GM23248 (cell line): ENCODE measurements at regions not wholly inside any gene's neighbourhood (a gene's known extent, or its start where the extent isn't known, plus 50 kb on each side); places are given as distances from the start of the nearest gene placed in this dataset.
"Not testable (repeated sequence)": the region's sequence is repeated elsewhere in the genome, so short reads cannot be mapped to it uniquely, and the experiment has no call there.

Source experiments
- DNase-seq: peaks from one replicate; pipeline ENCODE4 v3.0.0-alpha.2; 2015
- H2AFZ ChIP-seq: fragments of 200-600 bp; sonication (generic); 2 replicates; pipeline ENCODE4 v1.6.1; 2016; ENCODE audit warnings: antibody characterized with exemption
- H3F3A ChIP-seq: fragments of 200-600 bp; sonication (generic); 2 replicates; pipeline ENCODE4 v1.6.1; 2016; ENCODE audit warnings: mild to moderate bottlenecking, antibody characterized with exemption, mixed run types; ENCODE audit not compliant: insufficient read depth
- H3K27ac ChIP-seq: fragments of 200-600 bp; sonication (generic); 2 replicates; pipeline ENCODE4 v1.5.1; 2016; ENCODE audit warnings: mild to moderate bottlenecking
- H3K27me3 ChIP-seq: fragments of 200-600 bp; sonication (generic); replicated peaks from 2 replicates; pipeline ENCODE4 v1.6.1; 2016; ENCODE audit warnings: mild to moderate bottlenecking; ENCODE audit not compliant: insufficient read depth
- H3K36me3 ChIP-seq: fragments of 200-600 bp; sonication (generic); 2 replicates; pipeline ENCODE4 v1.6.1; 2016; ENCODE audit warnings: low read depth, mild to moderate bottlenecking
- H3K4me1 ChIP-seq: fragments of 200-600 bp; sonication (generic); 2 replicates; pipeline ENCODE4 v1.6.1; 2016; ENCODE audit warnings: mild to moderate bottlenecking; ENCODE audit not compliant: insufficient read depth
- H3K4me2 ChIP-seq: fragments of 200-600 bp; sonication (generic); one replicate; pipeline ENCODE4 v1.6.1; 2016; ENCODE audit warnings: mild to moderate bottlenecking; ENCODE audit not compliant: unreplicated experiment
- H3K4me3 ChIP-seq: fragments of 200-600 bp; sonication (generic); 2 replicates; pipeline ENCODE4 v1.5.1; 2016; ENCODE audit warnings: mild to moderate bottlenecking
- H3K79me2 ChIP-seq: fragments of 200-600 bp; sonication (generic); 2 replicates; pipeline ENCODE4 v1.6.1; 2016; ENCODE audit warnings: mild to moderate bottlenecking; ENCODE audit not compliant: insufficient read depth
- H3K9ac ChIP-seq: fragments of 200-600 bp; sonication (generic); 2 replicates; pipeline ENCODE4 v1.6.1; 2016; ENCODE audit warnings: mild to moderate bottlenecking
- H3K9me2 ChIP-seq: fragments of 200-600 bp; sonication (generic); 2 replicates; pipeline ENCODE4 v1.6.1; 2016; ENCODE audit warnings: mixed run types, mild to moderate bottlenecking, moderate library complexity; ENCODE audit not compliant: insufficient read depth
- H3K9me3 ChIP-seq: fragments of 200-600 bp; sonication (generic); one replicate; pipeline ENCODE4 v1.6.1; 2017; ENCODE audit warnings: low read depth
- H4K20me1 ChIP-seq: fragments of 200-600 bp; sonication (generic); 2 replicates; pipeline ENCODE4 v1.6.0; 2016; ENCODE audit not compliant: insufficient read depth
- EZH2 ChIP-seq: fragments of 200-600 bp; sonication (generic); IDR thresholded peaks from 2 replicates; pipeline ENCODE4 v1.6.1; 2018; ENCODE audit warnings: antibody characterized with exemption, mild to moderate bottlenecking; ENCODE audit not compliant: insufficient read depth, poor library complexity, severe bottlenecking
- EZH2phosphoT487 ChIP-seq: fragments of 200-600 bp; sonication (generic); IDR thresholded peaks from 2 replicates; pipeline ENCODE4 v1.6.1; 2018; ENCODE audit warnings: antibody characterized with exemption, moderate library complexity, mild to moderate bottlenecking, low read depth; ENCODE audit not compliant: insufficient read depth
- WGBS, 2 experiments: methylation state at CpG; one replicate each; pipeline ENCODE4 v1.1.6; 2015 to 2017; ENCODE audit warnings: low lambda C conversion rate in 2 of 2, low coverage in 1 of 2; ENCODE audit errors: missing lambda C conversion rate in 2 of 2; 5-methylcytosine and 5-hydroxymethylcytosine counted together
- in situ Hi-C: fragments of 300-500 bp; cut with MboI; formaldehyde crosslinking; loops from 2 replicates; pipeline ENCODE4 v1.15.0; 2020

DNA sequence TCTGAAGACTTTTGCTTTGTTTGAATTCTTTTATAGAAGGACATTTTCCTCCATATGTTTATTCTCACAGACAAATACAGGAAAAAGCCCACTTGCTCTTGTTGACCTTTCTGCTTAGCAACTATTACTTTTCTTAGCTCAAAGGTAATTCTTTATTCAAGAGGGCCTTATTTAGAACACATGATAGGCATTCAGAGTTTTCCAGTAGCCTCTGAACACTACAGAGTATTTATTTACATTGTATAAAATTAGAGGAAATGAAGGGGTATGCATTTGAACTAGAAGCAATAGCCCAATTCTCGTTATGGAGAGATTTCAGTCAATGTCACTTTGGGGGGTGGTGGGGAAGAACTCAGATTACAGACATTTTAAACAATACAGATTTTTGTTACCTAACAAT lies 581.7 kb downstream of the KCNJ2 start:
- 44 to 63% methylated on average over 1 of the region's 1 CpG for WGBS, 2 experiments
- no peaks in the 10 kb centered on the region for H3K36me3 ChIP-seq
- H3F3A ChIP-seq, result no peaks in the 10 kb centered on the region
- H3K79me2 ChIP-seq, result no peaks in the 10 kb centered on the region
- no peak overlapping the region for H2AFZ ChIP-seq
- no peaks in the 10 kb centered on the region for H3K9me3 ChIP-seq
- H3K9me2 ChIP-seq, result no peaks in the 10 kb centered on the region
- H3K9ac ChIP-seq, result no peak overlapping the region
- no peak overlapping the region for H3K4me3 ChIP-seq
- no peak overlapping the region for H3K27ac ChIP-seq
- H3K4me2 ChIP-seq, result no peak overlapping the region
- no peak for DNase-seq
- no peaks in the 10 kb centered on the region for H3K27me3 ChIP-seq
- no peaks in the 10 kb centered on the region; the same call in 1 of the 2 replicates for H4K20me1 ChIP-seq
- TF ChIP-seq EZH2phosphoT487, result no peak
- no peak for TF ChIP-seq EZH2
- in situ Hi-C loops, result loop anchor here (25.0 kb wide), 3 partner anchors 711 to 1786 kb away; partner anchors contain the start of gene SOX9
- H3K4me1 ChIP-seq, result no peaks in the 10 kb centered on the region

DNA sequence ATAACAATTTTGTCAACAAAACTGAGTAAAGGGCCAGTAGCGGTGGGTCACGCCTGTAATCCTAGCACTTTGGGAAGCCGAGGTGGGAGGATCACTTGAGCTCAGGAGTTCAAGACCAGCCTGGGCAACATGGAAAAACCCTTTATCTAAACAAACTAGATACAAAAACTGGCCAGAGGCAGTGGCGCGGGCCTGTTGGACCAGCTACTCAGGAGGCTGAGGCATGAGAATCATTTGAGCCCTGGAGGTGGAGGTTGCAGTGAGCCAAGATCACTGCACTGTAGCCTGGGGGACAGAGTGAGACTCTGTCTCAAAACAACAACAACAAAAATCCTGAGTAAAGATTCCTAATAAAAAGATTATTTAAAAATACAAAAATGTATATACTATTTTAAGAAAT lies 583.1 kb downstream of the KCNJ2 start:
- not testable (repeated sequence) for H3K27me3 ChIP-seq, H3K9me3 ChIP-seq, H3K79me2 ChIP-seq, H2AFZ ChIP-seq, H3F3A ChIP-seq, H3K9me2 ChIP-seq, H3K27ac ChIP-seq, H4K20me1 ChIP-seq, H3K9ac ChIP-seq, H3K4me3 ChIP-seq, H3K4me2 ChIP-seq, DNase-seq, H3K36me3 ChIP-seq, H3K4me1 ChIP-seq
- in situ Hi-C loops, result loop anchor here (25.0 kb wide), 3 partner anchors 710 to 1785 kb away; partner anchors contain the start of gene SOX9
- WGBS, 2 experiments, result 84 to 85% methylated on average over 5 of the region's 5 CpGs

DNA sequence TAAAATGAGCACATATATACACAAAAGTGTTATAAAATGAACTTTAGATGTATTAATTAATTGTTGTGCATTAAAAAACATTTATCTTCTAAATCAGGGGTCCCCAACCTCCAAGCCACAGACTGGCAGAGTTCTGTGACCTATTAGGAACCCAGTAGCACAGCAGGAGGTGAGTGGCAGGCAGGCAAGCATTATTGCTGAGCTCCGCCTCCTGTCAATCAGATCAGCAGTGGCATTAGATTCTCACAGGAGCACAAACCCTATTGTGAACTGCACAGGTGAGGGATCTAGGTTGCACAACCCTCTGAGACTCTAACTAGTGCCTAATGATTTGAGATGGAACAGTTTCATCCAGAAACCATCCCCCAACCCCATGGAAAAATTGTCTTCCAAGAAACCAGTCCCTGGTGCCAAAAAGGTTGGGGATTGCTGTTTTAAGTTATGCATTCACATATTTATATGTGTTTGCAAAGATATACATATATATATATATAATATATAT lies 583.7 kb downstream of the KCNJ2 start:
- H3K9me2 ChIP-seq, result no peaks in the 10 kb centered on the region
- H3K9me3 ChIP-seq, result no peaks in the 10 kb centered on the region
- H3K36me3 ChIP-seq, result no peaks in the 10 kb centered on the region
- H3K4me1 ChIP-seq, result no peaks in the 10 kb centered on the region
- no peak overlapping the region for H3K27ac ChIP-seq
- H3K79me2 ChIP-seq, result no peaks in the 10 kb centered on the region
- H3K4me3 ChIP-seq, result no peak overlapping the region
- DNase-seq, result no peak
- no peak overlapping the region for H3K4me2 ChIP-seq
- no peaks in the 10 kb centered on the region for H4K20me1 ChIP-seq
- H3K27me3 ChIP-seq, result no peaks in the 10 kb centered on the region
- no peaks in the 10 kb centered on the region for H3F3A ChIP-seq
- no peak overlapping the region for H2AFZ ChIP-seq
- in situ Hi-C loops, result loop anchor here (25.0 kb wide), 3 partner anchors 709 to 1784 kb away; partner anchors contain the start of gene SOX9
- TF ChIP-seq EZH2, result no peak
- no peak for TF ChIP-seq EZH2phosphoT487
- no peak overlapping the region for H3K9ac ChIP-seq
- WGBS, 2 experiments, result 80 to 87% methylated on average over 1 of the region's 1 CpG

DNA sequence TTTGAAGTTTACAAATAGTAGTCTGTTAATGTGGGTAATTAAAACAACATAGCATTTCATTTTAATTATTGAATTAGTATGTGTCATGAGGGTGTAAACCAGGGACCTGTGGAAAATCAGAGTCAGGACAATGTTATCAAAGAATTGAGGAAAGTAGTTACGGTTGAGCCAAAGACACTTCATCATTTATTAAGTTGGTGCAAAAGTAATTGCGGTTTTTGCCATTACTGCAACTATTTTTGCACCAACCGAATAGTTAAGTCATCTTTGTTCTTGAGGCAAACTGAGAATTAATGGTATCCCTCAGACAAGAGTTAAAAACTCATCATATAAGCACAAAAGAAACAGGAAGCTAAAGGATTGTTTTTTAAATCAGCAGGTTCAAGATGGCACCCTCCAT lies 593.7 kb downstream of the KCNJ2 start:
- H4K20me1 ChIP-seq, result no peaks in the 10 kb centered on the region

More for the DNA sequence above, 593.7 kb downstream of the KCNJ2 start:
- H3K9me2 ChIP-seq, result no peaks in the 10 kb centered on the region
- DNase-seq, result no peak
- in situ Hi-C loops, result loop anchor here (25.0 kb wide), 3 partner anchors 699 to 1774 kb away; partner anchors contain the start of gene SOX9
- no peaks in the 10 kb centered on the region for H3K79me2 ChIP-seq
- no peaks in the 10 kb centered on the region for H3F3A ChIP-seq
- H3K27ac ChIP-seq, result no peak overlapping the region
- no peak overlapping the region for H2AFZ ChIP-seq
- no peak for TF ChIP-seq EZH2phosphoT487
- TF ChIP-seq EZH2, result no peak
- H3K4me2 ChIP-seq, result no peak overlapping the region
- 88 to 91% methylated on average over 3 of the region's 3 CpGs for WGBS, 2 experiments
- H3K9ac ChIP-seq, result no peak overlapping the region
- no peaks in the 10 kb centered on the region for H3K27me3 ChIP-seq
- H3K36me3 ChIP-seq, result no peaks in the 10 kb centered on the region
- H3K4me3 ChIP-seq, result no peak overlapping the region
- no peaks in the 10 kb centered on the region for H3K9me3 ChIP-seq
- H3K4me1 ChIP-seq, result no peaks in the 10 kb centered on the region
